GM13977 (cell line): ENCODE measurements at regions not wholly inside any gene's neighbourhood (a gene's known extent, or its start where the extent isn't known, plus 50 kb on each side); places are given as distances from the start of the nearest gene placed in this dataset.

Source experiments
- DNase-seq: peaks from one replicate; pipeline ENCODE4 v3.0.0; 2012; ENCODE audit warnings: low spot score
- in situ Hi-C: fragments of 300-500 bp; cut with MboI; formaldehyde crosslinking; loops from one replicate; pipeline ENCODE4 v1.12.0; 2022; ENCODE audit warnings: low sequenced_read_pairs, low pct_unique_long_range_greater_than_20kb, mixed read lengths, inconsistent platforms; ENCODE audit not compliant: unreplicated experiment
- TF ChIP-seq, protein P1 (sequence below): IDR thresholded peaks from 2 replicates; pipeline ENCODE4 v1.5.1; 2012; ENCODE audit warnings: mild to moderate bottlenecking, control low read depth; ENCODE audit not compliant: insufficient read depth; ENCODE audit errors: extremely low read depth, missing control alignments

DNA sequence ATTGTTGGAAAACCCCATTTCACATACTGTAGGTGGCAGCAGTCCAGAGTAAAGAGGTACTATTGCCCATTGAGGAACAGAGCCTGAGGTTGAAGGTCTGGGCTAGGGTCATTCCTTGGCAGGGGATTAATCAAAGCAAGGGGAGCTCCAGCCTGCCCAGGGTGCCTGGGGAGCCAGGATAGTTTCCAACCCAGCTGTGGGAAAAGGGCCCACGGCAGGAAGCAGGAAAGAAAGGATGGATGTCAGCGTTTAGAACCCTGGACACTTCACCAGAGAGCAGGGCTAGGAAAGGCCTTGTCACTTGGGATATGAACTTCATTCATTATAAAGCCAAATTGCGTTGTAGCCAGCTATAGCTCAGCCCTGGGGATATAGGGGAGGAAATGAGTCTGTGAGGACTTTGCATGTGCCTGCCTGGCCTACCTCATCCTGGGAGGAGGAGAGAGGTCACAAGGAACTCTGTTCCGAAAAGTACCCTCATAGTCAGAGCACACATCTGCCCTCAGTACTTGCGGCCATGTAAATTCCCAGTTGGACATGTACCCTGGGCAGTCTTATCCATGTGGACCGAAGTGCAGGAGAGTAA lies 140.2 kb upstream of the COPS8 start:
- no peak for DNase-seq
- in situ Hi-C loops: no loop called here
- TF ChIP-seq, protein P1, sequence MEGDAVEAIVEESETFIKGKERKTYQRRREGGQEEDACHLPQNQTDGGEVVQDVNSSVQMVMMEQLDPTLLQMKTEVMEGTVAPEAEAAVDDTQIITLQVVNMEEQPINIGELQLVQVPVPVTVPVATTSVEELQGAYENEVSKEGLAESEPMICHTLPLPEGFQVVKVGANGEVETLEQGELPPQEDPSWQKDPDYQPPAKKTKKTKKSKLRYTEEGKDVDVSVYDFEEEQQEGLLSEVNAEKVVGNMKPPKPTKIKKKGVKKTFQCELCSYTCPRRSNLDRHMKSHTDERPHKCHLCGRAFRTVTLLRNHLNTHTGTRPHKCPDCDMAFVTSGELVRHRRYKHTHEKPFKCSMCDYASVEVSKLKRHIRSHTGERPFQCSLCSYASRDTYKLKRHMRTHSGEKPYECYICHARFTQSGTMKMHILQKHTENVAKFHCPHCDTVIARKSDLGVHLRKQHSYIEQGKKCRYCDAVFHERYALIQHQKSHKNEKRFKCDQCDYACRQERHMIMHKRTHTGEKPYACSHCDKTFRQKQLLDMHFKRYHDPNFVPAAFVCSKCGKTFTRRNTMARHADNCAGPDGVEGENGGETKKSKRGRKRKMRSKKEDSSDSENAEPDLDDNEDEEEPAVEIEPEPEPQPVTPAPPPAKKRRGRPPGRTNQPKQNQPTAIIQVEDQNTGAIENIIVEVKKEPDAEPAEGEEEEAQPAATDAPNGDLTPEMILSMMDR: no peak

DNA sequence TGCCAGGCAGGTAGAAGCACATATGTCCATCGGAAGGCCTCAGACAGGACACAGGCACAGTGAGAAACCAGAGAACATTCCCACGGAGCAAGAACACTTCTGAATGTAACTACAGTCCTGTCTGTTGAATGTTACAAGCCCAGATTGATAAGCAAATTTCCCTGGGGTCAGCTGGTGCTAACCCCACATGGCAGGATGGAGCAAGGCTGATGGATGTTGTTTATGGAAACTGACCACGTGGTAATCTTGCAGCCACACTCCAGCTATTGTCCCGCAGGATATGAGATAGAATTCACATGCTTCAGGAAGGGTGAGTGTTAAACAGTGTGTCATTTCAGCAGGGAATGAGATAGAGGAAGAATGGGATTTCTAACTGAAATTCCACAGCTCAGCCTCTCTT lies 138.8 kb upstream of the COPS8 start:
- in situ Hi-C loops: no loop called here
- TF ChIP-seq, protein P1: no peak
- DNase-seq: no peak

DNA sequence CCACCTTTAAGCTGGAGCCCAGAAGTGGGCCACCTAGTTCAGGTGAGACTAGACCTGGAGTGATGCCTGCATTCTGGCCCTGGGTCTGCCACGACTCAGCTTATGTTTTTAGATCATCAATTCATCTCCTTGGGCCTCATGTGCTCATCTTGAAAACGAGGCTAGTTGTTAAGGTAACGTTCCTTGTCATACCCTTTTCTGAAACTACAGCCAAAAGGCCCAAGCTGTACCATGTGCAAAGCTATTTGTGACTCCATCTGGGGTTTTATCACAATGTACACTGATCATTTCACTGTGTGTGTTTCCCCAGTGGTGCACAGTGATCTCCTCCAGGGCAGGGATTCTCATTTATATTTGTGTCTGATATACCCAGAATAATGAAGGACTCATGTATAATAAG lies 138.4 kb upstream of the COPS8 start:
- in situ Hi-C loops: no loop called here
- TF ChIP-seq, protein P1: no peak
- no peak for DNase-seq

DNA sequence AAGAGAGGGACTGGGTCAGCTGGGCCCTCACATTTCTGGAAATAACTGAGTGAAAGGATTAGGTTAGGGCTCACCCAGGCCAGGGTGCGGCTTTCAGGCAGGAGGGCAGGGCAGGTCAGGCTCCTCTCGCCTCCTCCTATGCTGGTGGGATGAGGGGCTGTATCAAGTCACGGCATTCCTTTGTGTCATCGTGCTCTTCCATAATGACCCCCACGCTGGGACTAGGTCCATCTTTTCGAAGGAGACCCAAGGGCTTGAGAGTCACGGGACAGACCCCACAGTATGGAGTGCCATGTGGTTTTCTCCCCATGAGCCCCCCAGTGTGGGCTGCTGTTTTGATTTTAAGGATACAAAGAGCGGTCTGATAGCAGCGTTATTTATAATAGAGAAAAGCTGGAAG lies 137.8 kb upstream of the COPS8 start:
- TF ChIP-seq, protein P1: no peak
- no peak for DNase-seq
- in situ Hi-C loops: no loop called here

DNA sequence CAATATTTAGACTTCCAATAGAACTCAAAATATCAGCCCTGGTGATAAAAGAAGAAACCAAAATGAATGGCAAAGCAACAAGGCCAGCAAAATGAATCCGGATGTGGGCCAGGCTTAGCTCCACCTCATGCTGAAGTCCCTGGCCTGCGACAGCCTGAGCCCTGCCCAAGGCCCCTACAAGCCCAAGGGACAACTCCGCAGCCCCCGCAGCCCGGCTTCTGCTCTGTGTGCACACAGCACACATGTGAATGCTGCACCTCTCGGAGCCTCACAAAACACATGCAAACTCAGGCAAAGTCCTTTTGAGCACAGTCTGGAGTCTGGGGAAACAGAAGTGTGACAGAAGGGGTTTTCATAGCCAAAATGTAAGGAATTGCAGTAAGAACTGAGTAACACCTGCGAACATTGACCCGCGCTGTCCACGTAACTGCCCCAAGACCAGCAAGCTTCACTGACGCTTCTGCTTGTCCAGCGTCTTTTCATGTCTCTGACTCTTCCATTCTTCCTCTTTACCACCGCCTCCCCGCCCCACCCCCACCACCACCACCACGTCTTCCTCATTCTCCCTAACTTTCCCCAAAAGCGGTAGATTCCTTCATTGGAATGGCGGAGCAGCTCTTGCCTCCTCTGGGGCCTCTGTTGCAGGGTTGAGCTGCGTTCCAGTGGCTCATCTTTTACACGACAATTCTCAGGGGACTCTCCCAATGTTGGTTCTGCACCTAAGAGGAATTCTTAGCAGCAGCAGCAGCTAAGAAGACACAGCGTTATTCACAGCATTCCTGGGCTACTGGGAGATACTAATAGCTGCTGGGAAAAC lies 136.4 kb upstream of the COPS8 start:
- no peak for DNase-seq
- TF ChIP-seq, protein P1: no peak
- in situ Hi-C loops: no loop called here

DNA sequence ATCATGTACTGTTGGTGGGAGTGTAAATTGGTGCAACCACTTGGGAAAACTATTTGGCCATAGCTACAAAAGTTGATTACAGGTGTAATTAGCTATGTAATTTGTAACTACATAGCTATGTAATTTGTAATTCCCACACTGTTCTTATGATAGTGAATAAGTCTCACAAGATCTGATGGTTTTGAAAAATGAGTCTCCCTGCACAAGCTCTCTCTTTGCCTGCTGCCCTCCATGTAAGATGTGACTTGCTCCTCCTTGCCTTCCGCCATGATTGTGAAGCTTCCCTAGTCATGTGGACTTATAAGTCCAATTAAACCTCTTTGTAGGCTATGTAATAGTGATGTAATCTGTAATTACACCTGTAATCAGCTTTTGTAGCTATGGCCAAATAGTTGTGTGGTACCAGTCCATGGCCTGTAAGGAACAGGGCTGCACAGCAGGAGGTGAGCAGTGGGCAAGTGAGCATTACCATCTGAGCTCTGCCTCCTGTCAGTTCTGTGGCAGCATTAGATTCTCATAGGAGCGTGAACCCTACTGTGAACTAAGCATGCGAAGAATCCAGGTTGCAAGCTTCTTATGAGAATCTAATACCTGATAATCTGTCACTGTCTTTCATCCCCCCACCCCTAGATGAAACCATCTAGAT lies 133.7 kb upstream of the COPS8 start:
- in situ Hi-C loops: no loop called here
- DNase-seq: no peak
- TF ChIP-seq, protein P1: no peak
